Neural cell (in vitro differentiated cells): ENCODE measurements at regions not wholly inside any gene's neighbourhood (a gene's known extent, or its start where the extent isn't known, plus 50 kb on each side); places are given as distances from the start of the nearest gene placed in this dataset.

Source experiments
- EP300 ChIP-seq: fragments of 450-650 bp; conservative IDR thresholded peaks from 2 replicates; pipeline ENCODE4 v1.6.1; 2014; ENCODE audit warnings: antibody characterized with exemption, mild to moderate bottlenecking, moderate library complexity; ENCODE audit not compliant: poor library complexity, severe bottlenecking
- POLR2AphosphoS5 ChIP-seq: IDR thresholded peaks from 2 replicates; pipeline ENCODE4 v1.6.1; 2012

DNA sequence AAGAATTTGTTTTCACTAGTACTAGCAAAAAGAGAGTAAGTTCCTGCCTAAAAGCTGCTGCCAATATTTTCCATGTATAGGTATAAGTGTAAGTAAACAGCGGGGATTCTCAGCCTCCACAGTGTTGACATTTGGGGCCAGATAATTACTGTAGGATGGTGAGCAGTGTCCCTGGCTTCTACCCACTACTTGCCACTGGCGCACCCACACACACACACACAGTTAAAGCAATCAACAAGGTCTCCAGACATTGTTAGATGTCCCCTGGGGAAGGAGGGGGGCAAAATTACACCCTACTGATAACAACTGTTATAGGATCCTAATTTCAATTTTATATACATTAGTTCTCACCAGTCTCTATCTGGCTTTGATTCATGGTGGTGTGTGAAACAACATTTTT is 417.0 kb upstream of the PSMD7 start:
- TF ChIP-seq POLR2AphosphoS5 = no peak
- TF ChIP-seq EP300 = no peak
